Endothelial cell of umbilical vein (primary cell): ENCODE measurements at regions not wholly inside any gene's neighbourhood (a gene's known extent, or its start where the extent isn't known, plus 50 kb on each side); places are given as distances from the start of the nearest gene placed in this dataset.

Experiments used
- BruUV-seq: library from RNA; stranded (reverse); fragments of 400-500 nt; replicated peaks from 2 replicates; lab custom pipeline; 2021; lab: Mats Ljungman, UMichigan
- CTCF ChIA-PET: fragments of 300-600, 350-600 bp; sonication (Branson Sonifier 250); formaldehyde crosslinking; loops from one replicate; lab custom pipeline; 2021; ENCODE audit warnings: antibody characterized with exemption, inconsistent platforms; lab: Charles Lee
- POLR2A ChIA-PET: fragments of 300-600, 350-600 bp; sonication (Branson Sonifier 250); formaldehyde crosslinking; loops from one replicate; lab custom pipeline; 2021; ENCODE audit warnings: antibody characterized with exemption, inconsistent platforms; lab: Charles Lee
- DNase-seq: peaks from one replicate; pipeline ENCODE4 v3.0.0-alpha.2; 2011; ENCODE audit warnings: low read depth, low spot score
- FAIRE-seq: peaks from 2 replicates; lab custom pipeline; 2011; peaks lifted over from hg19 to GRCh38; lab: Jason Lieb, UNC
- H2AFZ ChIP-seq: 2 replicates; pipeline ENCODE4 v1.6.0; 2012; ENCODE audit warnings: low read depth, low read length, control low read depth, inconsistent platforms
- H3K27ac ChIP-seq: 2 replicates; pipeline ENCODE4 v1.5.1; 2011; ENCODE audit warnings: low read depth, mild to moderate bottlenecking, control low read depth, low read length, moderate library complexity; ENCODE audit not compliant: insufficient read depth
- H3K27me3 ChIP-seq, 2 experiments: 2 replicates each; pipeline versions ENCODE4 v1.6.0 to v1.6.1; 2011; ENCODE audit warnings: low read length in 2 of 2, mixed read lengths in 1 of 2; ENCODE audit not compliant: control insufficient read depth in 2 of 2, insufficient read depth in 2 of 2
- H3K36me3 ChIP-seq, 2 experiments: 2 replicates in 1 of 2; 3 replicates in 1 of 2; pipeline ENCODE4 v1.5.1; 2011; ENCODE audit warnings: low read length in 2 of 2, mild to moderate bottlenecking in 1 of 2, moderate library complexity in 1 of 2; ENCODE audit not compliant: control insufficient read depth in 2 of 2, insufficient read depth in 2 of 2; ENCODE audit errors: extremely low read depth in 1 of 2
- H3K4me1 ChIP-seq: 3 replicates; pipeline ENCODE4 v1.5.1; 2011; ENCODE audit warnings: mild to moderate bottlenecking, low read length; ENCODE audit not compliant: control insufficient read depth, insufficient read depth; ENCODE audit errors: extremely low read depth
- H3K4me2 ChIP-seq: 2 replicates; pipeline ENCODE4 v1.6.1; 2011; ENCODE audit warnings: low read length, control low read depth, mixed read lengths; ENCODE audit not compliant: insufficient read depth
- H3K4me3 ChIP-seq, 3 experiments: fragments of 200-600 bp in 1 of 3; sonication (generic), shearing (Covaris generic) in 1 of 3; replicated peaks in 1 of 3; 2 replicates each; pipeline ENCODE4 v1.5.1; 2011 to 2016; ENCODE audit warnings: control low read depth in 3 of 3, low read length in 3 of 3, mild to moderate bottlenecking in 2 of 3, inconsistent platforms in 1 of 3, low read depth in 1 of 3, moderate library complexity in 1 of 3; ENCODE audit not compliant: insufficient read depth in 1 of 3
- H3K79me2 ChIP-seq: 2 replicates; pipeline ENCODE4 v1.6.0; 2012; ENCODE audit warnings: low read length, inconsistent platforms; ENCODE audit not compliant: control insufficient read depth, insufficient read depth
- H3K9ac ChIP-seq: replicated peaks from 2 replicates; pipeline ENCODE3; 2011; ENCODE audit warnings: low read length, control low read depth; ENCODE audit not compliant: insufficient read depth; ENCODE audit errors: extremely low read depth
- H3K9me1 ChIP-seq: replicated peaks from 3 replicates; pipeline ENCODE4 v1.6.0; 2011; ENCODE audit warnings: mild to moderate bottlenecking, low read length; ENCODE audit not compliant: control insufficient read depth, insufficient read depth; ENCODE audit errors: extremely low read depth
- H3K9me3 ChIP-seq: replicated peaks from 2 replicates; pipeline ENCODE4 v1.5.1; 2012; ENCODE audit warnings: low read length, inconsistent platforms; ENCODE audit not compliant: control insufficient read depth, insufficient read depth
- H4K20me1 ChIP-seq: replicated peaks from 2 replicates; pipeline ENCODE3; 2011; ENCODE audit warnings: mild to moderate bottlenecking, low read length; ENCODE audit not compliant: control insufficient read depth, insufficient read depth; ENCODE audit errors: extremely low read depth
- EZH2 ChIP-seq: IDR thresholded peaks from 2 replicates; pipeline ENCODE4 v1.6.1; 2012; ENCODE audit warnings: borderline replicate concordance, low read depth, mild to moderate bottlenecking, moderate library complexity, low read length, inconsistent platforms; ENCODE audit not compliant: severe bottlenecking
- FOS ChIP-seq: IDR thresholded peaks from 2 replicates; pipeline ENCODE4 v1.6.1; 2011; ENCODE audit warnings: mild to moderate bottlenecking, low read length, moderate library complexity, borderline replicate concordance; ENCODE audit not compliant: insufficient read depth
- GATA2 ChIP-seq: IDR thresholded peaks from 2 replicates; pipeline ENCODE4 v1.7.0; 2011; ENCODE audit warnings: low read depth, mild to moderate bottlenecking, moderate library complexity, mixed read lengths, low read length; ENCODE audit not compliant: insufficient read length, insufficient read depth
- JUN ChIP-seq: IDR thresholded peaks from 2 replicates; pipeline ENCODE4 v1.6.1; 2011; ENCODE audit warnings: borderline replicate concordance, low read depth; ENCODE audit not compliant: insufficient read length, insufficient read depth
- MYC ChIP-seq: IDR thresholded peaks from one replicate; pipeline ENCODE4 v1.6.1; 2011; ENCODE audit warnings: mild to moderate bottlenecking, low read depth, low read length
- POLR2A ChIP-seq: IDR thresholded peaks from 2 replicates; pipeline ENCODE4 v1.6.1; 2012; ENCODE audit warnings: low read depth, mild to moderate bottlenecking, control low read depth, low read length
- POLR2AphosphoS5 ChIP-seq: IDR thresholded peaks from 2 replicates; pipeline ENCODE4 v1.6.1; 2012; ENCODE audit warnings: low read depth, mild to moderate bottlenecking, control low read depth, low read length, moderate library complexity; ENCODE audit not compliant: insufficient read depth
- dilution Hi-C: fragments of 300-500 bp; cut with MboI; formaldehyde crosslinking; loops from one replicate; pipeline ENCODE4 v1.15.0; 2019; ENCODE audit warnings: low sequenced_read_pairs; ENCODE audit not compliant: extremely low pct_ligation_motif_present
- intact Hi-C: fragments of 100-400 bp; cut with micrococcal nuclease; formaldehyde crosslinking; loops from one replicate; pipeline ENCODE4 v1.10.0; 2022
- TF ChIP-seq, protein P1 (sequence below): IDR thresholded peaks from 2 replicates; pipeline ENCODE4 v1.6.1; 2011; ENCODE audit not compliant: insufficient read depth, insufficient read length
- TF ChIP-seq, protein P2 (sequence below), 2 donors: IDR thresholded peaks; 1 replicate in 1 of 2; 2 replicates in 1 of 2; pipeline ENCODE4 v1.5.1; 2011; ENCODE audit warnings: low read length in 2 of 2, mild to moderate bottlenecking in 2 of 2, moderate library complexity in 2 of 2, control low read depth in 1 of 2, inconsistent platforms in 1 of 2, low read depth in 1 of 2; ENCODE audit not compliant: insufficient read depth in 1 of 2; ENCODE audit errors: extremely low read depth in 1 of 2

DNA sequence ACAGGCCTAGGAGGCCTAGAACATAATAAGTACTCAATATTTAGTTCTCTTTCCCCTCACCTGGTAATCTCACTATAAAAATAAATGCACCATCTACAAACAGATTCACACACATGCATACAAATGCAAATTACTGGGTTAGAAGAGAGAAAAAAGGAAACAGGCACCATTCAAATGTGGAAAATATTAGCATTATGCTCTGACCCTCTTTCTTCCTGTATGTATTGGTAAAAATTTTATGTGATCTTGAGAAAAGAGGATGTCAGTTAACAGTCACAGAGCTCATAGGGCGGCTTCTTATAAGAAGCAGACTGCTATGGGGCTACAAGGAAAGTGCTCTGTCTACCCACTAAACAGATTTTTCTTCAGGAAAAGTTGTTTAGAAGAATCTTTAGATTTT lies 565.4 kb downstream of the LMO4 start:
- dilution Hi-C loops = no loop called here
- H3K4me3 ChIP-seq = no peak overlapping the region
- H3K27me3 ChIP-seq = no peaks in the 10 kb centered on the region
- no peak overlapping the region for H3K27ac ChIP-seq
- no peak overlapping the region for H3K9ac ChIP-seq
- no peaks in the 10 kb centered on the region for H3K79me2 ChIP-seq
- no peaks in the 10 kb centered on the region for H3K9me1 ChIP-seq
- BruUV-seq = no TSS peak
- no peak overlapping the region for H3K4me2 ChIP-seq
- H2AFZ ChIP-seq = no peak overlapping the region
- ChIA-PET CTCF (no interaction called here), POLR2A (no interaction called here)
- intact Hi-C loops = no loop called here
- no peak for DNase-seq
- H4K20me1 ChIP-seq = no peaks in the 10 kb centered on the region
- no peaks in the 10 kb centered on the region for H3K9me3 ChIP-seq
- no peak for FAIRE-seq
- H3K4me1 ChIP-seq = no peaks in the 10 kb centered on the region
- H3K36me3 ChIP-seq = no peaks in the 10 kb centered on the region
- TF ChIP-seq EZH2 = no peak
- no peak for TF ChIP-seq MYC
- TF ChIP-seq, protein P1, sequence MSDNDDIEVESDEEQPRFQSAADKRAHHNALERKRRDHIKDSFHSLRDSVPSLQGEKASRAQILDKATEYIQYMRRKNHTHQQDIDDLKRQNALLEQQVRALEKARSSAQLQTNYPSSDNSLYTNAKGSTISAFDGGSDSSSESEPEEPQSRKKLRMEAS = no peak
- no peak for TF ChIP-seq GATA2
- TF ChIP-seq POLR2AphosphoS5 = no peak
- no peak for TF ChIP-seq FOS
- TF ChIP-seq, protein P2, sequence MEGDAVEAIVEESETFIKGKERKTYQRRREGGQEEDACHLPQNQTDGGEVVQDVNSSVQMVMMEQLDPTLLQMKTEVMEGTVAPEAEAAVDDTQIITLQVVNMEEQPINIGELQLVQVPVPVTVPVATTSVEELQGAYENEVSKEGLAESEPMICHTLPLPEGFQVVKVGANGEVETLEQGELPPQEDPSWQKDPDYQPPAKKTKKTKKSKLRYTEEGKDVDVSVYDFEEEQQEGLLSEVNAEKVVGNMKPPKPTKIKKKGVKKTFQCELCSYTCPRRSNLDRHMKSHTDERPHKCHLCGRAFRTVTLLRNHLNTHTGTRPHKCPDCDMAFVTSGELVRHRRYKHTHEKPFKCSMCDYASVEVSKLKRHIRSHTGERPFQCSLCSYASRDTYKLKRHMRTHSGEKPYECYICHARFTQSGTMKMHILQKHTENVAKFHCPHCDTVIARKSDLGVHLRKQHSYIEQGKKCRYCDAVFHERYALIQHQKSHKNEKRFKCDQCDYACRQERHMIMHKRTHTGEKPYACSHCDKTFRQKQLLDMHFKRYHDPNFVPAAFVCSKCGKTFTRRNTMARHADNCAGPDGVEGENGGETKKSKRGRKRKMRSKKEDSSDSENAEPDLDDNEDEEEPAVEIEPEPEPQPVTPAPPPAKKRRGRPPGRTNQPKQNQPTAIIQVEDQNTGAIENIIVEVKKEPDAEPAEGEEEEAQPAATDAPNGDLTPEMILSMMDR (IDR thresholded peaks at IDR 0.05; ENCODE audit: extremely low read depth in 1 of 2, insufficient read depth in 1 of 2, low read depth in 1 of 2, low read length in 2 of 2) = no peak
- no peak for TF ChIP-seq POLR2A
- TF ChIP-seq JUN = no peak
